ENCODE measurements at regions not wholly inside any gene's neighbourhood (a gene's known extent, or its start where the extent isn't known, plus 50 kb on each side); places are given as distances from the start of the nearest gene placed in this dataset.

- no peak for TF ChIP-seq MAFK (IDR thresholded peaks at IDR 0.05; ENCODE audit: partially characterized antibody)
- no peak for TF ChIP-seq CTCF (IDR thresholded peaks at IDR 0.05)
- TF ChIP-seq EP300 (IDR thresholded peaks at IDR 0.05) = no peak
- no peak for TF ChIP-seq CHD2 (IDR thresholded peaks at IDR 0.05; ENCODE audit: low read length, partially characterized antibody)
- TF ChIP-seq GATA3 (IDR thresholded peaks at IDR 0.05; ENCODE audit: borderline replicate concordance) = no peak
- no peak for TF ChIP-seq EHF (CRISPR knock-in tag; IDR thresholded peaks at IDR 0.05)
- TF ChIP-seq SMC3 (IDR thresholded peaks at IDR 0.05) = no peak
- TF ChIP-seq POLR2A (IDR thresholded peaks at IDR 0.05; ENCODE audit: low read length) = no peak
- TF ChIP-seq RAD21 (conservative IDR thresholded peaks at IDR 0.05 in 1 of 2, IDR thresholded peaks at IDR 0.05 in 1 of 2) = no peak
- TF ChIP-seq USF2 (IDR thresholded peaks at IDR 0.05) = no peak
- TF ChIP-seq MAZ (IDR thresholded peaks at IDR 0.05; ENCODE audit: borderline replicate concordance, low read depth, low read length) = no peak
- TF ChIP-seq RFX5 (IDR thresholded peaks at IDR 0.05) = no peak
Observed at GRCh38 chr1:185432948-185433347, 115.9 kb upstream of the IVNS1ABP start.
